Tibial nerve (tissue), 4 donors: ENCODE measurements at regions not wholly inside any gene's neighbourhood (a gene's known extent, or its start where the extent isn't known, plus 50 kb on each side); places are given as distances from the start of the nearest gene placed in this dataset.

Experiments
- DNase-seq, 2 donors: peaks; one replicate each; pipeline ENCODE4 v3.0.0-alpha.2; 2019; ENCODE audit warnings: low spot score in 2 of 2
- H3K27ac ChIP-seq, 4 donors: fragments of 200-600 bp; sonication (generic) in 3 of 4; one replicate each; pipeline ENCODE4 v1.5.1; 2017 to 2019; ENCODE audit warnings: mild to moderate bottlenecking in 1 of 4
- H3K27me3 ChIP-seq, 2 donors: fragments of 200-600 bp; sonication (generic) in 1 of 2; one replicate each; pipeline versions ENCODE4 v1.5.1 to v1.6.0; 2017 to 2019
- H3K36me3 ChIP-seq, 3 donors: fragments of 200-600 bp; sonication (generic); one replicate each; pipeline ENCODE4 v1.5.1; 2018 to 2019
- H3K4me1 ChIP-seq, 4 donors: fragments of 200-600 bp; sonication (generic) in 3 of 4; one replicate each; pipeline ENCODE4 v1.5.1; 2017 to 2019
- H3K4me3 ChIP-seq, 4 donors: fragments of 200-600 bp; sonication (generic) in 3 of 4; one replicate each; pipeline ENCODE4 v1.5.1; 2017 to 2019; ENCODE audit warnings: mild to moderate bottlenecking in 1 of 4, moderate library complexity in 1 of 4
- H3K9me3 ChIP-seq, 4 donors: fragments of 200-600 bp; sonication (generic) in 3 of 4; one replicate each; pipeline ENCODE4 v1.5.1; 2017 to 2019
- CTCF ChIP-seq, 5 experiments: fragments of 200-600 bp in 3 of 5; fragments of 450-650 bp in 2 of 5; sonication (generic) in 3 of 5; IDR thresholded peaks; one replicate each; pipeline ENCODE4 v1.5.1; 2016 to 2019; ENCODE audit warnings: antibody characterized with exemption in 5 of 5, mild to moderate bottlenecking in 3 of 5, moderate library complexity in 2 of 5
- EP300 ChIP-seq, 2 donors: sonication (generic); formaldehyde crosslinking; IDR thresholded peaks; one replicate each; pipeline ENCODE4 v1.6.1; 2017; ENCODE audit warnings: antibody characterized with exemption in 2 of 2, mild to moderate bottlenecking in 1 of 2
- POLR2A ChIP-seq, 2 donors: fragments of 450-650 bp; IDR thresholded peaks; one replicate each; pipeline ENCODE4 v1.6.1; 2017; ENCODE audit warnings: antibody characterized with exemption in 2 of 2, mild to moderate bottlenecking in 2 of 2, moderate library complexity in 2 of 2
- WGBS, 2 donors: methylation state at CpG; one replicate each; pipeline ENCODE4 v1.1.5; 2018; 5-methylcytosine and 5-hydroxymethylcytosine counted together

GRCh38 chr14:80325112-80325511 is 113.8 kb upstream of the DIO2 start:
- Histone ChIP-seq H3K4me1 (peaks cover 0 to 25% (median 5%) of the 10 kb centered on the region in 4 donors), H3K4me3 (no peak overlapping the region), H3K27me3 (no peaks in the 10 kb centered on the region), H3K27ac (no peak overlapping the region), H3K9me3 (no peaks in the 10 kb centered on the region), H3K36me3 (no peaks in the 10 kb centered on the region)
- TF ChIP-seq CTCF (IDR thresholded peaks at IDR 0.05) (no peak), POLR2A (IDR thresholded peaks at IDR 0.05) (no peak), EP300 (IDR thresholded peaks at IDR 0.05) (no peak)
- WGBS, 2 donors = 93 to 97% methylated on average over 6 of the region's 6 CpGs
- no peak for DNase-seq

- no peak overlapping the region for H3K27ac ChIP-seq
- TF ChIP-seq POLR2A (IDR thresholded peaks at IDR 0.05) (no peak), CTCF (IDR thresholded peaks at IDR 0.05) (no peak), EP300 (IDR thresholded peaks at IDR 0.05) (no peak)
- H3K9me3 ChIP-seq = no peaks in the 10 kb centered on the region
- no peaks in the 10 kb centered on the region for H3K36me3 ChIP-seq
- H3K4me1 ChIP-seq = peaks cover 0 to 25% (median 5%) of the 10 kb centered on the region in 4 donors
- 82 to 87% methylated on average over 3 of the region's 3 CpGs for WGBS, 2 donors
- no peaks in the 10 kb centered on the region for H3K27me3 ChIP-seq
- H3K4me3 ChIP-seq = no peak overlapping the region
- no peak for DNase-seq
Measured at GRCh38 chr14:80324649-80325048, 113.3 kb upstream of the DIO2 start.

GRCh38 chr14:80323038-80323665 is 111.8 kb upstream of the DIO2 start:
- no peak overlapping the region for H3K4me3 ChIP-seq
- H3K27ac ChIP-seq = peak overlapping the region in 2 of 4 donors; percentile 26 to 33
- TF ChIP-seq POLR2A (IDR thresholded peaks at IDR 0.05) (no peak), CTCF (IDR thresholded peaks at IDR 0.05) (no peak)

GRCh38 chr14:80316441-80316840 is 105.1 kb upstream of the DIO2 start:
- no peaks in the 10 kb centered on the region for H3K36me3 ChIP-seq
- TF ChIP-seq CTCF (IDR thresholded peaks at IDR 0.05) (no peak), POLR2A (IDR thresholded peaks at IDR 0.05) (no peak), EP300 (IDR thresholded peaks at IDR 0.05) (no peak)
- no peak for DNase-seq
- no peaks in the 10 kb centered on the region for H3K27me3 ChIP-seq
- H3K4me3 ChIP-seq = no peak overlapping the region
- H3K9me3 ChIP-seq = no peaks in the 10 kb centered on the region
- WGBS, 2 donors = 24% methylated on average over 3 of the region's 3 CpGs
- peaks cover 0 to 18% (median 4%) of the 10 kb centered on the region in 4 donors for H3K4me1 ChIP-seq
- H3K27ac ChIP-seq = peak overlapping the region in 2 of 4 donors; percentile 12 to 63

More at GRCh38 chr14:80323038-80323665, 111.8 kb upstream of the DIO2 start:
- Histone ChIP-seq H3K9me3 (no peaks in the 10 kb centered on the region), H3K4me1 (peaks cover 0 to 25% (median 5%) of the 10 kb centered on the region in 4 donors), H3K27me3 (no peaks in the 10 kb centered on the region), H3K36me3 (no peaks in the 10 kb centered on the region)
- DNase-seq = no peak
- 21 to 28% methylated on average over 2 of the region's 2 CpGs for WGBS, 2 donors

GRCh38 chr14:80315681-80316080 is 104.4 kb upstream of the DIO2 start:
- DNase-seq = no peak
- peak overlapping the region in 1 of 4 donors; percentile 63 for H3K27ac ChIP-seq
- WGBS, 2 donors = 82 to 88% methylated on average over 1 of the region's 1 CpG
- TF ChIP-seq EP300 (IDR thresholded peaks at IDR 0.05) = no peak
- TF ChIP-seq CTCF (IDR thresholded peaks at IDR 0.05) = no peak
- no peak for TF ChIP-seq POLR2A (IDR thresholded peaks at IDR 0.05)
- no peaks in the 10 kb centered on the region for H3K36me3 ChIP-seq
- no peaks in the 10 kb centered on the region for H3K9me3 ChIP-seq
- H3K4me3 ChIP-seq = no peak overlapping the region
- peaks cover 0 to 20% (median 4%) of the 10 kb centered on the region in 4 donors for H3K4me1 ChIP-seq
- no peaks in the 10 kb centered on the region for H3K27me3 ChIP-seq
